Muscle layer of colon (tissue), 2 donors: ENCODE measurements at regions not wholly inside any gene's neighbourhood (a gene's known extent, or its start where the extent isn't known, plus 50 kb on each side); places are given as distances from the start of the nearest gene placed in this dataset.

Experiments
- H3K27ac ChIP-seq: one replicate; pipeline ENCODE4 v1.7.0; 2013; ENCODE audit warnings: low read depth, mild to moderate bottlenecking, low read length, moderate library complexity
- H3K27me3 ChIP-seq, 2 donors: one replicate each; pipeline ENCODE4 v1.7.0; 2013; ENCODE audit warnings: low read length in 2 of 2, mild to moderate bottlenecking in 2 of 2; ENCODE audit not compliant: insufficient read depth in 2 of 2, control insufficient read depth in 1 of 2
- H3K36me3 ChIP-seq: one replicate; pipeline ENCODE4 v1.7.0; 2013; ENCODE audit warnings: mild to moderate bottlenecking, low read length; ENCODE audit not compliant: insufficient read depth
- H3K4me1 ChIP-seq: one replicate; pipeline ENCODE4 v1.7.0; 2013; ENCODE audit warnings: mild to moderate bottlenecking, low read length; ENCODE audit not compliant: insufficient read depth
- H3K4me3 ChIP-seq, 2 donors: one replicate each; pipeline ENCODE4 v1.7.0; 2013; ENCODE audit warnings: low read length in 2 of 2, low read depth in 1 of 2, mild to moderate bottlenecking in 1 of 2, moderate library complexity in 1 of 2
- H3K9ac ChIP-seq: one replicate; pipeline ENCODE4 v1.7.0; 2013; ENCODE audit warnings: low read length
- H3K9me3 ChIP-seq: one replicate; pipeline ENCODE4 v1.7.0; 2013; ENCODE audit warnings: mild to moderate bottlenecking, low read length
- donor health status: abdominal sarcoma.
- donor health status: Adenocarcinoma of cecum.

- no peak overlapping the region for H3K4me3 ChIP-seq
- H3K9ac ChIP-seq: no peak overlapping the region
- no peaks in the 10 kb centered on the region for H3K9me3 ChIP-seq
- H3K27me3 ChIP-seq: no peaks in the 10 kb centered on the region
- no peaks in the 10 kb centered on the region for H3K4me1 ChIP-seq
- H3K27ac ChIP-seq: no peak overlapping the region
- H3K36me3 ChIP-seq: no peaks in the 10 kb centered on the region
Measured at GRCh38 chr6:98687752-98688151, 146.6 kb upstream of the POU3F2 start.

- no peaks in the 10 kb centered on the region for H3K27me3 ChIP-seq
- H3K9ac ChIP-seq: no peak overlapping the region
- no peak overlapping the region for H3K4me3 ChIP-seq
- H3K27ac ChIP-seq: no peak overlapping the region
- H3K36me3 ChIP-seq: no peaks in the 10 kb centered on the region
- no peaks in the 10 kb centered on the region for H3K9me3 ChIP-seq
- H3K4me1 ChIP-seq: no peaks in the 10 kb centered on the region
Measured at GRCh38 chr6:98695091-98695801, 139.1 kb upstream of the POU3F2 start.

GRCh38 chr6:98711380-98711779, 123.0 kb upstream of the POU3F2 start:
- Histone ChIP-seq H3K9me3 (no peaks in the 10 kb centered on the region), H3K27ac (no peak overlapping the region), H3K9ac (no peak overlapping the region), H3K27me3 (no peaks in the 10 kb centered on the region), H3K4me3 (no peak overlapping the region), H3K36me3 (no peaks in the 10 kb centered on the region), H3K4me1 (no peaks in the 10 kb centered on the region)

GRCh38 chr6:98716341-98716740, 118.0 kb upstream of the POU3F2 start:
- H3K4me3 ChIP-seq: no peak overlapping the region
- no peak overlapping the region for H3K9ac ChIP-seq
- no peak overlapping the region for H3K27ac ChIP-seq
- H3K27me3 ChIP-seq: no peaks in the 10 kb centered on the region
- H3K9me3 ChIP-seq: no peaks in the 10 kb centered on the region
- H3K36me3 ChIP-seq: no peaks in the 10 kb centered on the region
- H3K4me1 ChIP-seq: no peaks in the 10 kb centered on the region

GRCh38 chr6:98717322-98717877, 117.0 kb upstream of the POU3F2 start:
- Histone ChIP-seq H3K27ac (no peak overlapping the region), H3K36me3 (no peaks in the 10 kb centered on the region), H3K9ac (no peak overlapping the region), H3K4me3 (no peak overlapping the region), H3K9me3 (no peaks in the 10 kb centered on the region), H3K27me3 (no peaks in the 10 kb centered on the region), H3K4me1 (no peaks in the 10 kb centered on the region)

GRCh38 chr6:98717988-98718387, 116.4 kb upstream of the POU3F2 start:
- Histone ChIP-seq H3K9me3 (no peaks in the 10 kb centered on the region), H3K4me1 (no peaks in the 10 kb centered on the region), H3K36me3 (no peaks in the 10 kb centered on the region), H3K9ac (no peak overlapping the region), H3K27ac (no peak overlapping the region), H3K27me3 (no peaks in the 10 kb centered on the region), H3K4me3 (no peak overlapping the region)

GRCh38 chr6:98724537-98724936, 109.8 kb upstream of the POU3F2 start:
- Histone ChIP-seq H3K27ac (no peak overlapping the region), H3K27me3 (no peaks in the 10 kb centered on the region), H3K36me3 (no peaks in the 10 kb centered on the region), H3K9ac (no peak overlapping the region), H3K9me3 (no peaks in the 10 kb centered on the region), H3K4me1 (no peaks in the 10 kb centered on the region), H3K4me3 (no peak overlapping the region)

- no peaks in the 10 kb centered on the region for H3K36me3 ChIP-seq
- H3K9ac ChIP-seq: no peak overlapping the region
- H3K4me1 ChIP-seq: no peaks in the 10 kb centered on the region
- no peak overlapping the region for H3K4me3 ChIP-seq
- no peaks in the 10 kb centered on the region for H3K9me3 ChIP-seq
- no peak overlapping the region for H3K27ac ChIP-seq
- no peaks in the 10 kb centered on the region for H3K27me3 ChIP-seq
Measured at GRCh38 chr6:98747273-98747672, 87.1 kb upstream of the POU3F2 start.

GRCh38 chr6:98747960-98748359, 86.4 kb upstream of the POU3F2 start:
- Histone ChIP-seq H3K9ac (no peak overlapping the region), H3K9me3 (no peaks in the 10 kb centered on the region), H3K36me3 (no peaks in the 10 kb centered on the region), H3K27ac (no peak overlapping the region), H3K4me3 (no peak overlapping the region), H3K27me3 (no peaks in the 10 kb centered on the region), H3K4me1 (no peaks in the 10 kb centered on the region)

GRCh38 chr6:98759459-98759858, 74.9 kb upstream of the POU3F2 start:
- Histone ChIP-seq H3K27me3 (no peaks in the 10 kb centered on the region), H3K4me3 (no peak overlapping the region), H3K27ac (no peak overlapping the region), H3K9ac (no peak overlapping the region), H3K36me3 (no peaks in the 10 kb centered on the region), H3K4me1 (no peaks in the 10 kb centered on the region), H3K9me3 (no peaks in the 10 kb centered on the region)

GRCh38 chr6:98764373-98764911, 69.9 kb upstream of the POU3F2 start:
- H3K9me3 ChIP-seq: no peaks in the 10 kb centered on the region
- no peak overlapping the region for H3K9ac ChIP-seq

GRCh38 chr6:98769546-98769945, 64.8 kb upstream of the POU3F2 start:
- H3K9ac ChIP-seq: no peak overlapping the region
- H3K36me3 ChIP-seq: no peaks in the 10 kb centered on the region
- no peak overlapping the region for H3K27ac ChIP-seq
- no peaks in the 10 kb centered on the region for H3K4me1 ChIP-seq
- H3K9me3 ChIP-seq: no peaks in the 10 kb centered on the region
- no peaks in the 10 kb centered on the region for H3K27me3 ChIP-seq
- no peak overlapping the region for H3K4me3 ChIP-seq

More at GRCh38 chr6:98764373-98764911, 69.9 kb upstream of the POU3F2 start:
- no peaks in the 10 kb centered on the region for H3K36me3 ChIP-seq
- H3K27me3 ChIP-seq: no peaks in the 10 kb centered on the region
- peak overlapping the region in 1 of 2 donors; percentile 57 for H3K4me3 ChIP-seq
- H3K4me1 ChIP-seq: no peaks in the 10 kb centered on the region
- no peak overlapping the region for H3K27ac ChIP-seq
